ENCODE measurements at regions not wholly inside any gene's neighbourhood (a gene's known extent, or its start where the extent isn't known, plus 50 kb on each side); places are given as distances from the start of the nearest gene placed in this dataset.
A peak's percentile ranks its signal among the peaks of the same experiment; 100 is the strongest.

DNA sequence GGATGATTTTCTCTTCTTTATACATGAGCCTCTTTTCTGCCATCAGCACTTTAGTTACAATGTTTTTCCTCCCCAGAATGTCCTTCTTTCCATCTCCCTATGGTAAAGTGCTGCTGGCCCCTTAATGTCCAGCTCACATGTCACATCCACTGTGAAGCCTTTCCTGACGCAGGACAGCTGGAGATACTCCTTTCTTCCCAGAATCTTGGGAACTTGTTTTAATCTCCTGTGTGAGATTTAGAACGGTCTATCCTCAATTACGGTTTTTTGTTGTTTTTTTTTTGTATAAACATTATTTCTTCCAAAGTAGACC is 147.7 kb upstream of the TSC22D2 start:
- Histone ChIP-seq H3K18ac (ENCODE audit: low read depth, low read length) (no peak overlapping the region), H3K9me3 (ENCODE audit: control insufficient read depth, insufficient read depth, low read length) (no peaks in the 10 kb centered on the region), H3K27me3 (ENCODE audit: control insufficient read depth, insufficient read depth, low read length) (no peaks in the 10 kb centered on the region), H3K36me3 (ENCODE audit: control insufficient read depth, insufficient read depth, low read length) (no peaks in the 10 kb centered on the region), H2AK5ac (ENCODE audit: low read depth, low read length) (no peak overlapping the region), H3K23ac (ENCODE audit: low read depth, low read length) (no peak overlapping the region), H3K9me1 (ENCODE audit: insufficient read depth, low read length) (no peaks in the 10 kb centered on the region), H4K8ac (ENCODE audit: low read depth in 2 of 2, low read length in 2 of 2) (no peak overlapping the region), H3K27ac (ENCODE audit: insufficient read depth, low read length) (no peak overlapping the region), H4K5ac (ENCODE audit: low read depth, low read length) (no peak overlapping the region), H4K20me1 (ENCODE audit: insufficient read depth, low read length) (no peaks in the 10 kb centered on the region), H2AK9ac (replicated peaks; ENCODE audit: low read depth, low read length, poor library complexity) (no peak overlapping the region), H2BK5ac (ENCODE audit: low read depth, low read length, poor library complexity, severe bottlenecking) (no peak overlapping the region), H3K4ac (ENCODE audit: low read depth, low read length) (no peak overlapping the region; the same call in 1 of the 2 replicates), H3K79me1 (ENCODE audit: low read depth in 1 of 2, low read length in 2 of 2) (no peaks in the 10 kb centered on the region), H3K4me3 (ENCODE audit: insufficient read depth, low read depth, low read length) (no peak overlapping the region), H2BK15ac (ENCODE audit: low read depth, low read length) (0 out of 3 replicates have a peak overlapping the region, but pooled peaks have one; percentile 70), H3K9ac (ENCODE audit: low read depth, low read length) (no peak overlapping the region), H3K4me2 (ENCODE audit: low read depth, low read length) (no peak overlapping the region), H3K14ac (replicated peaks; ENCODE audit: low read depth, low read length) (0 out of 2 replicates have a peak overlapping the region, but pooled peaks have one; percentile 28), H3K4me1 (ENCODE audit: control insufficient read depth, insufficient read depth, low read length) (peaks cover 3% of the 10 kb centered on the region; the same call in 1 of the 2 replicates), H3K56ac (ENCODE audit: extremely low read depth, insufficient read depth, low read length) (no peak overlapping the region), H4K91ac (ENCODE audit: insufficient read depth, low read depth, low read length) (no peak overlapping the region), H2AFZ (replicated peaks; ENCODE audit: low read length, poor library complexity) (peak overlapping the region; percentile 60), H2BK20ac (ENCODE audit: low read depth, low read length) (no peak overlapping the region), H2BK120ac (ENCODE audit: low read depth, low read length) (no peak overlapping the region)
- in situ Hi-C loops (cut with MboI; ENCODE audit: low sequenced_read_pairs): no loop called here
- ChIA-PET CTCF (interaction anchor here (0.6 to 0.7 kb wide), 3 partner anchors 36 to 719 kb away, joined by 3 read pairs; no protein-coding TSS in a partner anchor), POLR2A (ENCODE audit: unreplicated experiment) (interaction anchor here (0.6 kb wide), 1 partner anchor 111 kb away, joined by 6 read pairs; no protein-coding TSS in a partner anchor)
- ATAC-seq (ENCODE audit: low read depth) (no peak), DNase-seq (no peak)
- intact Hi-C loops (cut with micrococcal nuclease): no loop called here
- no peak for TF ChIP-seq FOS (IDR thresholded peaks at IDR 0.05; ENCODE audit: low read depth, low read length)
- TF ChIP-seq, protein P1, sequence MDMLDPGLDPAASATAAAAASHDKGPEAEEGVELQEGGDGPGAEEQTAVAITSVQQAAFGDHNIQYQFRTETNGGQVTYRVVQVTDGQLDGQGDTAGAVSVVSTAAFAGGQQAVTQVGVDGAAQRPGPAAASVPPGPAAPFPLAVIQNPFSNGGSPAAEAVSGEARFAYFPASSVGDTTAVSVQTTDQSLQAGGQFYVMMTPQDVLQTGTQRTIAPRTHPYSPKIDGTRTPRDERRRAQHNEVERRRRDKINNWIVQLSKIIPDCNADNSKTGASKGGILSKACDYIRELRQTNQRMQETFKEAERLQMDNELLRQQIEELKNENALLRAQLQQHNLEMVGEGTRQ (IDR thresholded peaks at IDR 0.05; ENCODE audit: low read depth, low read length): no peak
- no CpG with 5 or more reads among the region's 3 CpGs for WGBS, 2 experiments (ENCODE audit: extremely low coverage in 2 of 2, insufficient read length in 1 of 2)
- dilution Hi-C loops (cut with HindIII; ENCODE audit: low sequenced_read_pairs, unreplicated experiment): no loop called here
- BruUV-seq (replicated peaks): no TSS peak

Data from IMR-90 (cell line).